NCI-H1417 (cell line): ENCODE measurements at regions not wholly inside any gene's neighbourhood (a gene's known extent, or its start where the extent isn't known, plus 50 kb on each side); places are given as distances from the start of the nearest gene placed in this dataset.
A peak's percentile ranks its signal among the peaks of the same experiment; 100 is the strongest.

Experiments
- DNase-seq, 3 experiments: peaks; one replicate each; lab custom pipeline; 2025; lab: John Stamatoyannopoulos, UW

- no peak for DNase-seq
Observed at GRCh38 chr14:98816195-98816594, 455.8 kb downstream of the BCL11B start.

GRCh38 chr14:98816720-98817119 is 455.3 kb downstream of the BCL11B start:
- DNase-seq, result no peak

DNA sequence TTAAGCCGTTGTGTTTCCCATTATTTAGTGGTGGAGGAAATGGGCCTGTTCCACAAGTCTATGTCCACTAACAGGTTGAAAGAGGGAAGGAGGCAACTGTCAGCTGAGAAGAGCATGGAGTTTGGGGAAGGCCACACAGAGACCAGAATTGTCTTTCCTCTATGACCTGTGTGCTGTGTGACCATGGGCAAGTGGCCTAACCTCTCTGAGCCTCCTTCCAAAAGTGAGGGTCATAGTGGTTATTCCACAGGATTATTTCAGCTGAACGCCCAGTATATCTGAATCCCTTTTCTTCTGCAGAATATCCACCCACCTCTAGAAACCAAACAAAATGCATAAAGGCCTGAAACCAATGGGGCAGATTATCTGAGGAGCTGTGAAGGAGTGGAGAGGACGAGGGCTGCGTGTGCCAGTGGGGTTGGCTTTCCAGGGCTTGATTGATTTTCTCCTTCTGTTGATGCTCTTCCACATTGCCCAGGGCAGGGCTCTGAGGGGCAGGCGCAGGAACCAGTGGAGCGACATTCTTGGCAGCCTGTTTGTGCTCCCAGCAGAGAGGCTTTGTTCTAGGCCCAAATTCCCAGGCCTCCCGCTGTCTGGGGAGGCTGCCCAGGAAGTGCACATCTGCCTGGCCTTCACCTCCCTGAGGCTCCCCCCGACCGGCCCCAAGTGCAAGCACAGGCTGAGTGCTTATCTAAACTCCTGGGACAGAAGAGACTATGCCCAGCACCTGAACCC is 452.7 kb downstream of the BCL11B start:
- peak in 2 of 3 experiments; percentile 72 to 84 for DNase-seq

- no peak for DNase-seq
Observed at GRCh38 chr14:98819867-98820206, 452.2 kb downstream of the BCL11B start.

DNA sequence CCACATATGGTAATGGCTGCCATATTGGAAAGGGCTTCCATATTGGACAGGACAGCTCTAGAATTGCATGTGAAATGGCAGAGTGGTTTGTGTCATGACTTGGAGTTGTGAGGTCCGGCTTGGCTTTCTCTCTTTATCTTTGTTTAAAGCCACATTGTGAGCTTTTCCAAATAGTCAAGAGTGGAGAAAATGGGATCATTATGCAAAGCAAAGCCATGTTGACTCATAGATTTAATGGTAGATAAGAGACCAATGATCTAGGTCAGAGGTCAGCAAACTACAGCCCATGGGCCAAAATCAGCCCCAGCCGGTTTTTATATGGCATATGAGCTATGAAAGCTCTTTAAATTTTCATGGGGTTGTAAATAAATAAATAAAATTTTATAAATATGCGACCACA is 449.1 kb downstream of the BCL11B start:
- DNase-seq, result no peak

DNA sequence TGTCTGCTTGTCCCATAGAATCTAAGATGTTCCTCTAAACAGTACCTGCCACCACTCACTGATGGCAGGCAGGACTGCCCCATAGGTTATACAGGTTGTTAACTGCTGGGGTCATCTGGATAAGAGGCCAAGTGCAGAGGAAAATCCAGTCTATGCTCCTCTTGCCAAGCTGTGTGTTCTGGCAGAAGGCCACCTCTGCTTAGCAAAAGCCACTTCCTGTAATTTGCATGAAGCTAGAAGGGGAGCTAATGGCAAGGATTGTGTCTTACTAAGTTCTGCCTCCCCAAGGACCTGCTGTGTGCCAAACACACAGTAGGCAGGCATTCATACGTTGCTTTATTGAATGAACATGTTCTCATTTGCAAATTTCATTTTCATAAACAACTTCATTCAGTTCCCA is 445.4 kb downstream of the BCL11B start:
- no peak for DNase-seq

GRCh38 chr14:98834119-98834518 is 437.9 kb downstream of the BCL11B start:
- DNase-seq, result no peak

GRCh38 chr14:98835051-98835824 is 436.8 kb downstream of the BCL11B start:
- no peak for DNase-seq

- no peak for DNase-seq
Observed at GRCh38 chr14:98835825-98836100, 436.2 kb downstream of the BCL11B start.

DNA sequence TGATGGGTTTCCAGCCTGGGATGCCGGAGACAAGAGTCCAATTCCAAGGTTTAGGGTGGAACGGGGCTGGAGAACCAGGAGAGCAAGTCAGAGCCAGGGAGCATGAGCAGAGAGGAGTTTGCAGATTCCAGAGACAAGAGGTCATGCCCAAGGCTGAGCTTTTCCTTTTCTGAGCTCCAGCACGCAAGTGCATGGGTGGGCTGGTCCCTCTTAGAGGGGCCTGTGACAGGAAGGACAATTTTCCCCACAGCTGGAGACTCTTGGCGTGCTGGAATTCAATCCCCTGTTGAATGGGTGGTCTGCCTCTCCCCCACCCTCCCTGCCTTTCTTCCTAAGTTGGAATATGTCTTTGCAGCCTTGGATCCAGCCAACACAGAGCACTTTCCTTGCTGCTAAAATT is 431.9 kb downstream of the BCL11B start:
- no peak for DNase-seq

DNA sequence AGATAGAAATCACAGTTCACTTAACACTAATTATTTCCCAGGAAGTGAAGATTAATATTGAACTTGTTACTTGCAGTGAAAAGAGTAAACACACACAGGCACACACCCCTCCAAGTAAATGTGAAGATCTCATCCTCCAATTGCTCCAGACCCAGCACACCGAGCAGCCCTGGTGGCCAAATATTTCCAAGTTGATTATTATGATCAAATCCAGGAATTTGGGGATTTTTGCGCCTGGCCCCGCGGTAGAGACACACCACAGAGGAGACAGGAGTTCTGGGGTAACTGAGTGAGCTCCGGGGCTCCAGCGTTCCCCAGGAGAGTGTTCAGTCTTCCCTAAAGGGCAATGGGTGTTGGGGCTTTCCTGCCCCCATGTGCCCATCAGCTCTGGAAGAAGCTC is 431.5 kb downstream of the BCL11B start:
- DNase-seq, result no peak

DNA sequence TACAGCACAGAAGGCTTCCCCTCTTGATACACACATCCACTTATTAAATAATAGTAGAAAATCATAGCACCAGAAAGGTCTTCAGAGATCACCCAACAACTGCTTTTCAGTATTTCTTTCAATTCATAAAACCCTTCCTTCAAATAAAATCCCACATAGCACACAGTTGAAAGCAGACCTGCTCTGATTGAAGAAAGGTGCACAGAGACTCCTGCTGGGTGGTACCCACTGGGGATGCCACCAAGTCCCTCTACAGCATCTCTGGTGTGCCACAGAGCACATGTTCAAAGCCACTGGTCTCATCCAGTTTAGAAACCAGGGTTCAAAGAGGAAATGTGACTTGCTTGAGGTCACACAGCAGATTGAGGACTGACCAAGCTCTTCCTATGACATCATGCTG is 427.5 kb downstream of the BCL11B start:
- DNase-seq, result no peak

GRCh38 chr14:98847521-98848468 is 424.2 kb downstream of the BCL11B start:
- DNase-seq, result peak in 1 of 3 experiments; percentile 7

- no peak for DNase-seq
Observed at GRCh38 chr14:98853063-98853729, 418.8 kb downstream of the BCL11B start.

GRCh38 chr14:98855926-98856715 is 415.9 kb downstream of the BCL11B start:
- DNase-seq, result no peak

- DNase-seq, result no peak
Observed at GRCh38 chr14:98858158-98858557, 413.8 kb downstream of the BCL11B start.

DNA sequence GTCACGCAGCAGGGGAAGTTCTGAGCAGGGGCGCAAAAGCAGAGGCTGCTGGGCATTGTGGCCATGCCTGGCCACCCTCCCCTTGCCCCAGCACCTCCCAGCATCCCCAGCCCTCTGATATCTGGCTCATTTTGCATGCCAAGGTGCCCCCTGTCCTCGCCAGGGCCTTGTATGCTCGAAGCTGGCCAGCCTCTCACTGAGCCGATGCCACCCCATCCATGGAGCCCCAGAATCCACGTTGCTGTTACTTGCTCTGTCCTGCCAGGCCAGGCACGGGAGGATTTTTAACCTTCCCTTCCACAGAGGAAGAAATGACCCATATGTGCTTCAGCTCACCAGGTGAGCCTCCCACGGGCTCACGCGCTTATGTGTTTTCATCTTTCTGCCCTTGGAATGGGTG is 413.4 kb downstream of the BCL11B start:
- DNase-seq, result no peak

GRCh38 chr14:98859301-98859700 is 412.7 kb downstream of the BCL11B start:
- DNase-seq, result no peak

DNA sequence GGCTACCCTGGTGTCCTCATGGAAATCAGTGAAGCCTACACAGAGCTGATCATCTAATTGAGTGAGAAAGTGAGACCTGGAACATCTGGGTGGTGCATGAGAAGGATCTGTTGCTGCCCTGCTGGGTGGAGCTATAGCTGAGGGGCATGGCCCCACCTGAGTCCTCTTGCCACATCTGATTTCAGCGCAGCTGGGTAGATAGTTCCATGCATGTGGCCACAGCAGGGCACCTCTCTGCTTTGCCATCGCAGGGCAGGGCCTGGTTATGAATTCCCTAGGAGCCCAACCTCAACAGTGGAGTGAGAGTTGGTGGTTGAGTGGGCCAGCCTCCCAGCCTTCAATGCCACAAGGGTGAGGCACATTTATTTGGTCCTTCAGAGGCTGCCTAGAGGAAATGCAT is 407.8 kb downstream of the BCL11B start:
- no peak for DNase-seq

GRCh38 chr14:98867146-98867545 is 404.9 kb downstream of the BCL11B start:
- no peak for DNase-seq

GRCh38 chr14:98867726-98868125 is 404.3 kb downstream of the BCL11B start:
- DNase-seq, result no peak
